Hepatocyte (in vitro differentiated cells): ENCODE measurements at regions not wholly inside any gene's neighbourhood (a gene's known extent, or its start where the extent isn't known, plus 50 kb on each side); places are given as distances from the start of the nearest gene placed in this dataset.

Experiments
- EZH2 ChIP-seq: fragments of 200-600 bp; sonication (generic); IDR thresholded peaks from 2 replicates; pipeline ENCODE4 v1.6.1; 2016; ENCODE audit warnings: antibody characterized with exemption, mild to moderate bottlenecking, borderline replicate concordance
- TF ChIP-seq, protein P1 (sequence below): fragments of 200-600 bp; sonication (generic); IDR thresholded peaks from 2 replicates; pipeline ENCODE4 v1.5.1; 2016; ENCODE audit warnings: antibody characterized with exemption, mild to moderate bottlenecking; ENCODE audit not compliant: poor library complexity

DNA sequence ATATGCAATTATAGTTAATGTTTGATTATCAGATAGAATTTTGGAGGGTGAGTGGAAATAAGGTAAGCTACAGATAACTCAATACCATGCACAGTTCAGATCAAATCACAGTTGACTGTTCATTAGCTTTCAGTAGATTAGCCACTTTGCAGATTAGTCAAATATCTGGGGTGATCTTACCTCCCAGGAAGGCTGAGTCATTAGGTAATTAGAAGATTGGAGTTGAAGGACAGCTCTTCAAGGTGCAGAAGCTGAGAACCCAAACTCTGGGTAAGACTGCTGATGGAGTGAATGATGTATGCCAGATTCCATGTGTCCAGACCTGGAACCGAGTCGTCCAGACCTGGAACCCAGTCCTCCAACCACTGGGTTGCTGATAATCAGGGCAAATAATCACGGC, 262.8 kb upstream of the UBE2E3 start:
- TF ChIP-seq, protein P1, sequence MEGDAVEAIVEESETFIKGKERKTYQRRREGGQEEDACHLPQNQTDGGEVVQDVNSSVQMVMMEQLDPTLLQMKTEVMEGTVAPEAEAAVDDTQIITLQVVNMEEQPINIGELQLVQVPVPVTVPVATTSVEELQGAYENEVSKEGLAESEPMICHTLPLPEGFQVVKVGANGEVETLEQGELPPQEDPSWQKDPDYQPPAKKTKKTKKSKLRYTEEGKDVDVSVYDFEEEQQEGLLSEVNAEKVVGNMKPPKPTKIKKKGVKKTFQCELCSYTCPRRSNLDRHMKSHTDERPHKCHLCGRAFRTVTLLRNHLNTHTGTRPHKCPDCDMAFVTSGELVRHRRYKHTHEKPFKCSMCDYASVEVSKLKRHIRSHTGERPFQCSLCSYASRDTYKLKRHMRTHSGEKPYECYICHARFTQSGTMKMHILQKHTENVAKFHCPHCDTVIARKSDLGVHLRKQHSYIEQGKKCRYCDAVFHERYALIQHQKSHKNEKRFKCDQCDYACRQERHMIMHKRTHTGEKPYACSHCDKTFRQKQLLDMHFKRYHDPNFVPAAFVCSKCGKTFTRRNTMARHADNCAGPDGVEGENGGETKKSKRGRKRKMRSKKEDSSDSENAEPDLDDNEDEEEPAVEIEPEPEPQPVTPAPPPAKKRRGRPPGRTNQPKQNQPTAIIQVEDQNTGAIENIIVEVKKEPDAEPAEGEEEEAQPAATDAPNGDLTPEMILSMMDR, result no peak
- TF ChIP-seq EZH2, result no peak
